ENCODE measurements at regions not wholly inside any gene's neighbourhood (a gene's known extent, or its start where the extent isn't known, plus 50 kb on each side); places are given as distances from the start of the nearest gene placed in this dataset.

DNA sequence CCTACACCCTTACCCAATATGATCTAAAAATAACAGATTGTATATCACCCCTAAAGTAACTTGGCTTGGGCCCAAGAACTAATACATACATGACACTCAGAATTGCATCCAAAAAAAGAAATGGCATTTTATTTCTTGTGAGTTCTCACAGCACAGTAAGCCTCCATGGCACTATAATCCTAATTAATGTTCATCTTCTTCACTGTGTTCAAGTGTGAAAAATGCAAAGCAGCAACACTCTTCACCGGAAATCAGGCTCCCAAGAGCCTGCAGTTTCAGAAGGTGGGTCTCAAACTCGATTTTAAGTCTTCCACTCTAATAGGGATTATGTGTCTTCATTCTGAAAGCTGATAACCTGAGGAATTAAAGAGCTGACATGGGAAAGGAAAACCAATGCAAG, 142.8 kb upstream of the TSC22D2 start:
- no peak overlapping the region for H3K4me3 ChIP-seq

GRCh38 chr3:150264561-150265279, 143.4 kb upstream of the TSC22D2 start:
- no peak for TF ChIP-seq CTCF (IDR thresholded peaks at IDR 0.05)
- no peaks in the 10 kb centered on the region for H3K9me3 ChIP-seq
- H3K27ac ChIP-seq: no peak overlapping the region
- no peaks in the 10 kb centered on the region for H3K4me1 ChIP-seq
- DNase-seq: no peak
- intact Hi-C loops (cut with DNase I; ENCODE audit: low total_unique reads): no loop called here
- no peak overlapping the region for H3K4me3 ChIP-seq
- H3K27me3 ChIP-seq: no peaks in the 10 kb centered on the region
- H3K36me3 ChIP-seq: no peaks in the 10 kb centered on the region

More for the DNA sequence above, 142.8 kb upstream of the TSC22D2 start:
- intact Hi-C loops (cut with DNase I; ENCODE audit: low total_unique reads): no loop called here
- H3K27ac ChIP-seq: no peak overlapping the region
- H3K36me3 ChIP-seq: no peaks in the 10 kb centered on the region
- H3K4me1 ChIP-seq: no peaks in the 10 kb centered on the region
- no peak for DNase-seq
- H3K27me3 ChIP-seq: no peaks in the 10 kb centered on the region
- no peak for TF ChIP-seq CTCF (IDR thresholded peaks at IDR 0.05)
- H3K9me3 ChIP-seq: no peaks in the 10 kb centered on the region

DNA sequence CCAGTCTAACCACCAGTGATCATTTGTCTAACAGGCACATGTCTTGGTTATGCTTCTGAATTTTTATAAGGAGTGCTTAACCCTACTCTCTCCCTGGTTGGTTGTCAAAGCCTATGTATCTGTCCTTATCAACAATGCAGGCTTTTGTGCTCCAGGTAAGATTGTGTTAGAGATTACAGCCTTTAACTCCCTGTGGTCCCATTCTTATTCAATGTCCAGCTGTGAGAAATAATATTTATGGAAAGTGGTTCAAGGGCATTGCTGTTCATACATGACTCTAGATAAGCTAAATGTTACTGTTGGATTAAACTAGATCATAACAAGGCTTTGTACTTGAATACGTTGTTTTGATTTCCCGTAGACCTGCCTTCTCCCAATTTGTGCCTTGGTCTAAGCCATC, 146.1 kb upstream of the TSC22D2 start:
- no peak for TF ChIP-seq CTCF (IDR thresholded peaks at IDR 0.05)
- no peaks in the 10 kb centered on the region for H3K4me1 ChIP-seq
- no peaks in the 10 kb centered on the region for H3K36me3 ChIP-seq
- no peak overlapping the region for H3K27ac ChIP-seq
- H3K27me3 ChIP-seq: no peaks in the 10 kb centered on the region
- no peak for DNase-seq
- H3K4me3 ChIP-seq: no peak overlapping the region
- intact Hi-C loops (cut with DNase I; ENCODE audit: low total_unique reads): no loop called here
- no peaks in the 10 kb centered on the region for H3K9me3 ChIP-seq

DNA sequence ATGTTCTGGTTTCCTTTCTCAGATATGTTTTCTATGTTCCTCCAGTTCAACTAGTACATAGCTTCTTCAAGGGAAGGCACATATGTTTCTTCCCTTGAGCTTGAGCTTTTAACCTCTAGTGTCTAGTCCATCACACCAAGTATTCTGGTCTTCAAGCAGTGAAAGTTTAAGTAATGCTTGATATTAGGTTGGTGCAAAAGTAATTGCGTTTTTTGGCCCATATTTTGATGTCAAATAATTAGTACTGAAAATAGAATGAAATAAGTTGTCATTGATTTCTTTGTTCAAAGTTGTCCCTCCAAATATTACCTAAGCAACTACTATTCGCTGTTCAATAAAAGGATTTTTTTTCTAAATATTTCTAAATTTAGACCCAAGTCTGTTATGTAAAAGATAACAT, 146.7 kb upstream of the TSC22D2 start:
- H3K36me3 ChIP-seq: no peaks in the 10 kb centered on the region
- no peak overlapping the region for H3K27ac ChIP-seq
- intact Hi-C loops (cut with DNase I; ENCODE audit: low total_unique reads): no loop called here
- H3K4me1 ChIP-seq: no peaks in the 10 kb centered on the region
- DNase-seq: no peak
- no peaks in the 10 kb centered on the region for H3K27me3 ChIP-seq
- no peaks in the 10 kb centered on the region for H3K9me3 ChIP-seq
- H3K4me3 ChIP-seq: no peak overlapping the region
- TF ChIP-seq CTCF (IDR thresholded peaks at IDR 0.05): no peak

GRCh38 chr3:150260398-150260710, 147.7 kb upstream of the TSC22D2 start:
- no peak for DNase-seq
- Histone ChIP-seq H3K27ac (no peak overlapping the region), H3K4me1 (peaks cover 0 to 6% (median 2%) of the 10 kb centered on the region in 4 donors), H3K4me3 (no peak overlapping the region), H3K9me3 (no peaks in the 10 kb centered on the region), H3K27me3 (no peaks in the 10 kb centered on the region), H3K36me3 (no peaks in the 10 kb centered on the region)
- no peak for TF ChIP-seq CTCF (IDR thresholded peaks at IDR 0.05)
- intact Hi-C loops (cut with DNase I; ENCODE audit: low total_unique reads): no loop called here
